Neural cell (in vitro differentiated cells): ENCODE measurements at regions not wholly inside any gene's neighbourhood (a gene's known extent, or its start where the extent isn't known, plus 50 kb on each side); places are given as distances from the start of the nearest gene placed in this dataset.

Experiments used
- H2AFZ ChIP-seq: fragments of 200-600, 300-800 bp; sonication (generic), shearing (Covaris generic); 2 replicates; pipeline ENCODE4 v1.6.0; 2014; ENCODE audit warnings: low read depth, mild to moderate bottlenecking, antibody characterized with exemption, low read length, moderate library complexity
- H3F3A ChIP-seq: fragments of 200-600 bp; shearing (Covaris generic); 2 replicates; pipeline ENCODE4 v1.6.1; 2016; ENCODE audit warnings: mild to moderate bottlenecking, moderate library complexity, mixed read lengths, antibody characterized with exemption, low read length; ENCODE audit not compliant: insufficient read depth, poor library complexity, severe bottlenecking
- H3K27ac ChIP-seq: fragments of 200-600, 300-800 bp; sonication (generic), shearing (Covaris generic); 2 replicates; pipeline ENCODE4 v1.5.1; 2014; ENCODE audit warnings: mild to moderate bottlenecking, low read length, moderate library complexity
- H3K27me3 ChIP-seq: fragments of 300-800, 200-600 bp; sonication (generic), shearing (Covaris generic); 2 replicates; pipeline ENCODE4 v1.6.0; 2014; ENCODE audit warnings: mild to moderate bottlenecking, low read depth, low read length, moderate library complexity; ENCODE audit not compliant: insufficient read depth
- H3K36me3 ChIP-seq: fragments of 300-800, 200-600 bp; sonication (generic), shearing (Covaris generic); 2 replicates; pipeline ENCODE4 v1.5.1; 2014; ENCODE audit warnings: mild to moderate bottlenecking, antibody characterized with exemption, low read length, moderate library complexity; ENCODE audit not compliant: insufficient read depth
- H3K4me2 ChIP-seq: fragments of 300-800, 200-600 bp; sonication (generic), shearing (Covaris generic); 2 replicates; pipeline ENCODE4 v1.6.0; 2014; ENCODE audit warnings: mild to moderate bottlenecking, low read length
- H3K4me3 ChIP-seq: fragments of 300-800, 200-600 bp; sonication (generic), shearing (Covaris generic); 2 replicates; pipeline ENCODE4 v1.5.1; 2014; ENCODE audit warnings: mild to moderate bottlenecking, low read length, moderate library complexity
- H3K79me2 ChIP-seq: fragments of 200-600 bp; shearing (Covaris generic); replicated peaks from 2 replicates; pipeline ENCODE4 v1.6.0; 2014; ENCODE audit warnings: mild to moderate bottlenecking, low read length, moderate library complexity; ENCODE audit not compliant: insufficient read depth
- H3K9ac ChIP-seq: fragments of 300-800, 200-600 bp; sonication (generic), shearing (Covaris generic); 2 replicates; pipeline ENCODE4 v1.6.1; 2016; ENCODE audit warnings: mild to moderate bottlenecking, low read length, mixed read lengths
- H3K9me2 ChIP-seq: fragments of 200-600 bp; shearing (Covaris generic); 2 replicates; pipeline ENCODE4 v1.6.1; 2016; ENCODE audit warnings: mild to moderate bottlenecking, low read length, mixed read lengths; ENCODE audit not compliant: insufficient read depth
- H3K9me3 ChIP-seq: fragments of 200-600, 300-800 bp; sonication (generic), shearing (Covaris generic); 2 replicates; pipeline ENCODE4 v1.6.1; 2016; ENCODE audit warnings: mild to moderate bottlenecking, mixed run types, low read length, moderate library complexity, mixed read lengths
- H4K20me1 ChIP-seq: fragments of 200-600 bp; shearing (Covaris generic); 2 replicates; pipeline ENCODE4 v1.6.1; 2016; ENCODE audit warnings: mild to moderate bottlenecking, mixed run types; ENCODE audit not compliant: insufficient read depth
- CTCF ChIP-seq: fragments of 450-650 bp; IDR thresholded peaks from 2 replicates; pipeline ENCODE4 v1.5.1; 2014; ENCODE audit warnings: antibody characterized with exemption, mild to moderate bottlenecking, moderate library complexity; ENCODE audit not compliant: poor library complexity, severe bottlenecking
- EP300 ChIP-seq: fragments of 450-650 bp; conservative IDR thresholded peaks from 2 replicates; pipeline ENCODE4 v1.6.1; 2014; ENCODE audit warnings: antibody characterized with exemption, mild to moderate bottlenecking, moderate library complexity; ENCODE audit not compliant: poor library complexity, severe bottlenecking
- MXI1 ChIP-seq: fragments of 450-650 bp; conservative IDR thresholded peaks from 2 replicates; pipeline ENCODE4 v1.6.1; 2014; ENCODE audit warnings: antibody characterized with exemption, mild to moderate bottlenecking; ENCODE audit not compliant: poor library complexity, severe bottlenecking
- POLR2AphosphoS5 ChIP-seq: IDR thresholded peaks from 2 replicates; pipeline ENCODE4 v1.6.1; 2012
- RAD21 ChIP-seq: fragments of 450-650 bp; conservative IDR thresholded peaks from 2 replicates; pipeline ENCODE4 v1.6.1; 2014; ENCODE audit warnings: antibody characterized with exemption, mild to moderate bottlenecking, moderate library complexity
- REST ChIP-seq: IDR thresholded peaks from 2 replicates; pipeline ENCODE4 v1.6.1; 2012; ENCODE audit warnings: borderline replicate concordance
- SMC3 ChIP-seq: fragments of 450-650 bp; conservative IDR thresholded peaks from 2 replicates; pipeline ENCODE4 v1.6.1; 2014; ENCODE audit warnings: antibody characterized with exemption, mild to moderate bottlenecking, moderate library complexity; ENCODE audit not compliant: poor library complexity
- TAF1 ChIP-seq: IDR thresholded peaks from 2 replicates; pipeline ENCODE4 v1.6.1; 2012; ENCODE audit warnings: low read depth

- Histone ChIP-seq H3K79me2 (no peaks in the 10 kb centered on the region), H4K20me1 (no peaks in the 10 kb centered on the region), H3K27me3 (no peaks in the 10 kb centered on the region), H2AFZ (no peak overlapping the region), H3F3A (no peaks in the 10 kb centered on the region), H3K4me3 (no peak overlapping the region), H3K27ac (no peak overlapping the region), H3K4me2 (no peak overlapping the region), H3K9me3 (no peaks in the 10 kb centered on the region), H3K36me3 (no peaks in the 10 kb centered on the region), H3K9ac (no peak overlapping the region), H3K9me2 (no peaks in the 10 kb centered on the region)
- no peak for TF ChIP-seq SMC3
- no peak for TF ChIP-seq TAF1
- TF ChIP-seq POLR2AphosphoS5, result no peak
- no peak for TF ChIP-seq EP300
- TF ChIP-seq CTCF, result no peak
- no peak for TF ChIP-seq REST
Observed at GRCh38 chr3:40885430-40885829, 313.9 kb upstream of the CTNNB1 start.

- no peaks in the 10 kb centered on the region for H3F3A ChIP-seq
- no peaks in the 10 kb centered on the region for H3K9me3 ChIP-seq
- no peak overlapping the region for H3K27ac ChIP-seq
- TF ChIP-seq POLR2AphosphoS5, result no peak
- TF ChIP-seq SMC3, result no peak
- TF ChIP-seq MXI1, result no peak
- TF ChIP-seq EP300, result no peak
- no peak overlapping the region for H2AFZ ChIP-seq
- H3K79me2 ChIP-seq, result no peaks in the 10 kb centered on the region
- no peaks in the 10 kb centered on the region for H4K20me1 ChIP-seq
- H3K4me3 ChIP-seq, result no peak overlapping the region
- H3K9ac ChIP-seq, result no peak overlapping the region
- H3K36me3 ChIP-seq, result no peaks in the 10 kb centered on the region
- no peak overlapping the region for H3K4me2 ChIP-seq
- no peaks in the 10 kb centered on the region for H3K9me2 ChIP-seq
- H3K27me3 ChIP-seq, result no peaks in the 10 kb centered on the region
Observed at GRCh38 chr3:40886660-40887425, 312.5 kb upstream of the CTNNB1 start.

DNA sequence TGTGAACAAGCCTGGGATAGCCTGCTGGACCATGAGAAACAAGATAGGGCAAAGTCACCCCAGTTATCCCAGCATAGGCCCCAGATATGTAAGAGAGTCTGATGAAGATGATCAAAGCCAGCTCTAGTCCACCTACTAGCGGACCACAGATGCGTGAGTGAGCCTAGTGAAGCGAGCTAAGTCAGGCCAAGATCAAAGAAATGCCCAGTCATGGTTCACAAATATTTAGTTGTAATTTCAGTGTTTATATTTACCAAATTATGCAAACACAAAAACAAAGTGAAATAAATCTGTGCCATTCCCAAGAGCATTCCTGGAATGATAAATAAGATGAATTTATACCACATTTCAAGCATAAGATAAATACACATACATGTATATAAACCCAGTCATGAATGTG lies 308.1 kb upstream of the CTNNB1 start:
- no peaks in the 10 kb centered on the region for H3K79me2 ChIP-seq
- H3K9ac ChIP-seq, result no peak overlapping the region
- H3K36me3 ChIP-seq, result no peaks in the 10 kb centered on the region
- H3K9me3 ChIP-seq, result no peaks in the 10 kb centered on the region
- H2AFZ ChIP-seq, result no peak overlapping the region
- TF ChIP-seq SMC3 (no peak), CTCF (no peak), RAD21 (no peak), MXI1 (no peak)
- H3K4me2 ChIP-seq, result no peak overlapping the region
- no peaks in the 10 kb centered on the region for H3K9me2 ChIP-seq
- no peaks in the 10 kb centered on the region for H3F3A ChIP-seq
- H3K4me3 ChIP-seq, result no peak overlapping the region
- no peaks in the 10 kb centered on the region for H3K27me3 ChIP-seq
- no peaks in the 10 kb centered on the region for H4K20me1 ChIP-seq
- H3K27ac ChIP-seq, result no peak overlapping the region
